RWPE2 (cell line): ENCODE measurements at regions not wholly inside any gene's neighbourhood (a gene's known extent, or its start where the extent isn't known, plus 50 kb on each side); places are given as distances from the start of the nearest gene placed in this dataset.

ENCODE experiments used
- ATAC-seq: fragments of 200-7000 bp; cut with Tn5 transposase; 3 replicates; pipeline ENCODE4 v1.9.1; 2021; ENCODE audit warnings: low read depth
- DNase-seq: peaks from one replicate; pipeline ENCODE4 v3.0.0-alpha.2; 2020; ENCODE audit warnings: low spot score
- H3K27ac ChIP-seq: fragments of 450-650 bp; 2 replicates; pipeline ENCODE4 v1.5.1; 2017; ENCODE audit warnings: mild to moderate bottlenecking; ENCODE audit not compliant: poor library complexity, severe bottlenecking
- H3K27me3 ChIP-seq: fragments of 250-450 bp; sonication (Bioruptor Pico); 2 replicates; pipeline ENCODE4 v1.5.1; 2021; ENCODE audit warnings: mild to moderate bottlenecking, moderate library complexity; ENCODE audit not compliant: insufficient read depth, poor library complexity, severe bottlenecking
- H3K36me3 ChIP-seq: fragments of 250-450 bp; sonication (Bioruptor Pico); 2 replicates; pipeline ENCODE4 v1.5.1; 2020; ENCODE audit warnings: low read depth, mild to moderate bottlenecking, moderate library complexity
- H3K4me1 ChIP-seq: fragments of 250-450 bp; sonication (Bioruptor Pico); 2 replicates; pipeline ENCODE4 v1.5.1; 2021; ENCODE audit warnings: mild to moderate bottlenecking, moderate library complexity; ENCODE audit not compliant: insufficient read depth, poor library complexity, severe bottlenecking
- H3K4me3 ChIP-seq: fragments of 250-450 bp; sonication (Bioruptor Pico); 2 replicates; pipeline ENCODE4 v1.5.1; 2021; ENCODE audit warnings: mild to moderate bottlenecking, moderate library complexity; ENCODE audit not compliant: severe bottlenecking
- H3K9me3 ChIP-seq: fragments of 250-450 bp; sonication (Bioruptor Pico); 2 replicates; pipeline ENCODE4 v1.5.1; 2021; ENCODE audit warnings: mild to moderate bottlenecking, moderate library complexity; ENCODE audit not compliant: severe bottlenecking
- TF ChIP-seq, protein P1 (sequence below): fragments of 450-650 bp; IDR thresholded peaks from one replicate; pipeline ENCODE4 v1.5.1; 2017; ENCODE audit warnings: mild to moderate bottlenecking, moderate library complexity; ENCODE audit not compliant: poor library complexity, severe bottlenecking

GRCh38 chr4:24251589-24251988 is 332.8 kb downstream of the DHX15 start:
- Histone ChIP-seq H3K27me3 (no peaks in the 10 kb centered on the region), H3K9me3 (no peaks in the 10 kb centered on the region), H3K27ac (no peak overlapping the region), H3K36me3 (no peaks in the 10 kb centered on the region), H3K4me3 (no peak overlapping the region), H3K4me1 (no peaks in the 10 kb centered on the region)
- ATAC-seq (no peak), DNase-seq (no peak)
- TF ChIP-seq, protein P1, sequence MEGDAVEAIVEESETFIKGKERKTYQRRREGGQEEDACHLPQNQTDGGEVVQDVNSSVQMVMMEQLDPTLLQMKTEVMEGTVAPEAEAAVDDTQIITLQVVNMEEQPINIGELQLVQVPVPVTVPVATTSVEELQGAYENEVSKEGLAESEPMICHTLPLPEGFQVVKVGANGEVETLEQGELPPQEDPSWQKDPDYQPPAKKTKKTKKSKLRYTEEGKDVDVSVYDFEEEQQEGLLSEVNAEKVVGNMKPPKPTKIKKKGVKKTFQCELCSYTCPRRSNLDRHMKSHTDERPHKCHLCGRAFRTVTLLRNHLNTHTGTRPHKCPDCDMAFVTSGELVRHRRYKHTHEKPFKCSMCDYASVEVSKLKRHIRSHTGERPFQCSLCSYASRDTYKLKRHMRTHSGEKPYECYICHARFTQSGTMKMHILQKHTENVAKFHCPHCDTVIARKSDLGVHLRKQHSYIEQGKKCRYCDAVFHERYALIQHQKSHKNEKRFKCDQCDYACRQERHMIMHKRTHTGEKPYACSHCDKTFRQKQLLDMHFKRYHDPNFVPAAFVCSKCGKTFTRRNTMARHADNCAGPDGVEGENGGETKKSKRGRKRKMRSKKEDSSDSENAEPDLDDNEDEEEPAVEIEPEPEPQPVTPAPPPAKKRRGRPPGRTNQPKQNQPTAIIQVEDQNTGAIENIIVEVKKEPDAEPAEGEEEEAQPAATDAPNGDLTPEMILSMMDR: no peak

GRCh38 chr4:24249972-24250371 is 334.4 kb downstream of the DHX15 start:
- Histone ChIP-seq H3K36me3 (no peaks in the 10 kb centered on the region), H3K4me1 (no peaks in the 10 kb centered on the region), H3K27me3 (no peaks in the 10 kb centered on the region), H3K4me3 (no peak overlapping the region), H3K9me3 (no peaks in the 10 kb centered on the region), H3K27ac (no peak overlapping the region)
- TF ChIP-seq, protein P1: no peak
- DNase-seq (no peak), ATAC-seq (no peak)

DNA sequence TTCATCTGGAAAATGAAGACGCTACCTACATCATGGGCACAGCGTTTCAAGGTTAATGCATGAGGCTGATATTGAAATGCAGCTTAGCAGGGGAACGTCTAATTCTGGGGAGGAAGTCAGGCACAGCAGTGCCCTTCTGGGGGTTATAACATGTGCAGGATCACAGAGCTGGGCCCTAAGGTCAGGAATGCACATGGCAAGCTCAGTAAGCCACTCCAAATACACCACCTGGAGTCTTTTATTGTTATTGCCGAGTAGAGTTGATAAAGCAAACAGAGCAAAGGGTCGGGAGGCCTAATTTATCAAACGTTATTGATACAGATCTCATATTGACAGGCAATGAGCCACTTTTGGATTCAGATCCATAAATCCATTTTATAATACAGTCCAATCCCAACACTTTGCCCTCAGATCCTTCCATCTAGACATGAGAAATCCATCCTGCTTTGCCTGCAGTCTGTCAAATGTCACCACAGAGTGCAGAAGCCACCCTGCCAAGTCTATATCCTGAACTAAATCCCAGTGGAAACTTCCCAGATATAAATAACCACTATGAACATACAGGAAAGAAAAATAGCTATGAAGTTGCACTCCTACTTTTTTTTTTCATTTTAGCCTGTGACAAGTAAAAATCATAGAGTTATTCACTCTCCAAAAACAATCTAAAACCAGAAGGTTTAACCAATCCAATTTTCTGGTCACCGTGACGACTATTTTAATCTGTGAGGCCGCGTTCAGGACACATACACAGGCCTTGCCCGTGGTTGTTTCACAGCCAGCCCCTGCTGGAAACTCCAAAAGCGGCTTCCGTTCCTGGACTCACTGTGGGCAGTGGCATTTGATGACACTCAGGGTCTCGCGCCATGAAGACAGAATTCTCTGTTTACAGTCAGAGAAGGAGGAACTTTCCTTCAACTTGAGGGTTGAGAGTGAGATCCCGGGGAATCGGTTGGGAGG is 335.4 kb downstream of the DHX15 start:
- no peaks in the 10 kb centered on the region for H3K9me3 ChIP-seq
- H3K27me3 ChIP-seq: no peaks in the 10 kb centered on the region
- no peak overlapping the region for H3K4me3 ChIP-seq
- no peaks in the 10 kb centered on the region for H3K4me1 ChIP-seq
- ATAC-seq (no peak), DNase-seq (no peak)
- no peak overlapping the region for H3K27ac ChIP-seq
- TF ChIP-seq, protein P1: no peak
- no peaks in the 10 kb centered on the region for H3K36me3 ChIP-seq

GRCh38 chr4:24245491-24245820 is 338.9 kb downstream of the DHX15 start:
- ATAC-seq: no peak
- Histone ChIP-seq H3K36me3 (no peaks in the 10 kb centered on the region), H3K4me1 (no peaks in the 10 kb centered on the region), H3K9me3 (no peaks in the 10 kb centered on the region), H3K4me3 (no peak overlapping the region), H3K27me3 (no peaks in the 10 kb centered on the region), H3K27ac (no peak overlapping the region)
- TF ChIP-seq, protein P1: no peak
- no peak for DNase-seq
